Rectal smooth muscle tissue (tissue), 1 donor: ENCODE measurements at regions not wholly inside any gene's neighbourhood (a gene's known extent, or its start where the extent isn't known, plus 50 kb on each side); places are given as distances from the start of the nearest gene placed in this dataset.

Source experiments
- H3K27ac ChIP-seq: one replicate; pipeline ENCODE4 v1.7.0; 2013; ENCODE audit warnings: low read depth, low read length, inconsistent platforms
- H3K27me3 ChIP-seq: one replicate; pipeline ENCODE4 v1.7.0; 2013; ENCODE audit warnings: low read length; ENCODE audit not compliant: control insufficient read depth, insufficient read depth
- H3K36me3 ChIP-seq: one replicate; pipeline ENCODE4 v1.7.0; 2013; ENCODE audit warnings: low read length; ENCODE audit not compliant: control insufficient read depth, insufficient read depth
- H3K4me1 ChIP-seq: one replicate; pipeline ENCODE4 v1.7.0; 2013; ENCODE audit warnings: low read length; ENCODE audit not compliant: control insufficient read depth, insufficient read depth
- H3K4me3 ChIP-seq: one replicate; pipeline ENCODE4 v1.7.0; 2013; ENCODE audit warnings: low read length
- H3K9ac ChIP-seq: one replicate; pipeline ENCODE4 v1.7.0; 2013; ENCODE audit warnings: low read length

GRCh38 chr7:376306-377079 is 86.5 kb downstream of the FOXL3 start:
- Histone ChIP-seq H3K27ac (no peak overlapping the region), H3K4me1 (no peaks in the 10 kb centered on the region), H3K27me3 (peaks cover 3% of the 10 kb centered on the region), H3K9ac (no peak overlapping the region), H3K36me3 (no peaks in the 10 kb centered on the region), H3K4me3 (no peak overlapping the region)

DNA sequence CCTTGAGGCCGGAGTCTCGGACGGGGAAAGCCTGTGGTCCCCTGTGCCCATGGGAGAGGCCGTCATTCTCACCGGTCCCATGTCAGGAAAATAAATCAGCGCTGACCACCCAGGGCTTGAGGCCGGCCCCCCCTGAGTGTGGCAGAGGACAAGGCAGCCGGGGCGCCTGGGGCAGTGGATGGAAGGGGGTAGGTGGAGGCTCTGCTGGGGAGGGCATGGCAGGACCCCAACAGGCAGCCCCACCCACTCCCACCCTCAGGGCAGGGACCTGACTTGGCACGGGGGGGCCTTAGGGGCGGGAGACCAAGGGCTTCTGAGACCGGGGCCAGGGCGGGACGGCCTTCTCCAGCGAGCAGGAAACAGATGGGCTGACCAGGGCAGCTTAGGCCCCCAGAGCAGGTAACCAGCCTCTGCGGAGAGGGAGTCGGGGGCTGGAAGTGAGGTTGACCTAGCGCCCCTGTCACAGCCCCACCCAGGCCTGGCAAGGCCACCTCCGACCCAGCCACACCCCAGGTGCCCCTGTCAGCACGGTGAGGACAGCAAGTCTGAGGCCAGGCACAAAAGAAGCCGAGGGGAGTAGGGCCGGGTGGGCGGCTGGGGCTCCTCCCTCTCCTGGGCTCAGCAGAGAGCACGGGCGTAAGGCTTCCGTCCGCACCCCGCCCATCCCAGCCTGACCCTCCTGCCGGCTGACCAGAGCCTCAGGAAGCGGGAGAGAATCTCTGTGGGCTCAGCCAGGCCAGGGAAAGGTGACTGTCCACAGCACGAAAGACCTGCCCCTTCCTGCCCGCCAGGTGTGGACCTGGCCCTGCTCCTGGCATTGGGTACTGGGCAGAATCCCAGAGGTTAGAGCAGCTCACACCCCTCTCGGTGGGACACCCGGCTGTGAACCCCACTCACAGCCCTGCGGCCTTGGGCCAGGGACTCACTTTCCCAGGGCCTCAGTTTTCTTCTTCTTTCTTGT is 87.4 kb downstream of the FOXL3 start:
- H3K36me3 ChIP-seq: no peaks in the 10 kb centered on the region
- H3K27me3 ChIP-seq: peaks cover 3% of the 10 kb centered on the region
- no peak overlapping the region for H3K9ac ChIP-seq
- H3K27ac ChIP-seq: no peak overlapping the region
- no peaks in the 10 kb centered on the region for H3K4me1 ChIP-seq
- H3K4me3 ChIP-seq: no peak overlapping the region

DNA sequence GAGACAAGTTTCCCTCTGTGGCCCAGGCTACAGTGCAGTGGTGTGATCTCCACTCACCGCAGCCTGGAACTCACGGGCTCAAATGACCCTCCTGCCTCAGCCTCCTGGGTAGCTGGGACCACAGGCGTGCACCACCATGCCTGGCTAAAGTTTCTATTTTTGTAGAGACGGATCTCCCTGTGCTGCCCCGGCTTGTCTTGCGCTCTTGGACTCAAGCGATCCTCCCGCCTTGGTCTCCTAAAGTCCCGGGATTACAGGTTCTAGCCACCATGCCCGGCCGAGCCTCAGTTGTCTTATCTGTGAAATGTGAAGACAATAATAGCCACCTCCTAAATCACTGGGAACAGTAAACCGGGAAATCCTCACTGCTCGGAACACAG is 88.1 kb downstream of the FOXL3 start:
- H3K4me1 ChIP-seq: no peaks in the 10 kb centered on the region
- no peak overlapping the region for H3K4me3 ChIP-seq
- peaks cover 3% of the 10 kb centered on the region for H3K27me3 ChIP-seq
- no peaks in the 10 kb centered on the region for H3K36me3 ChIP-seq
- no peak overlapping the region for H3K27ac ChIP-seq
- no peak overlapping the region for H3K9ac ChIP-seq

DNA sequence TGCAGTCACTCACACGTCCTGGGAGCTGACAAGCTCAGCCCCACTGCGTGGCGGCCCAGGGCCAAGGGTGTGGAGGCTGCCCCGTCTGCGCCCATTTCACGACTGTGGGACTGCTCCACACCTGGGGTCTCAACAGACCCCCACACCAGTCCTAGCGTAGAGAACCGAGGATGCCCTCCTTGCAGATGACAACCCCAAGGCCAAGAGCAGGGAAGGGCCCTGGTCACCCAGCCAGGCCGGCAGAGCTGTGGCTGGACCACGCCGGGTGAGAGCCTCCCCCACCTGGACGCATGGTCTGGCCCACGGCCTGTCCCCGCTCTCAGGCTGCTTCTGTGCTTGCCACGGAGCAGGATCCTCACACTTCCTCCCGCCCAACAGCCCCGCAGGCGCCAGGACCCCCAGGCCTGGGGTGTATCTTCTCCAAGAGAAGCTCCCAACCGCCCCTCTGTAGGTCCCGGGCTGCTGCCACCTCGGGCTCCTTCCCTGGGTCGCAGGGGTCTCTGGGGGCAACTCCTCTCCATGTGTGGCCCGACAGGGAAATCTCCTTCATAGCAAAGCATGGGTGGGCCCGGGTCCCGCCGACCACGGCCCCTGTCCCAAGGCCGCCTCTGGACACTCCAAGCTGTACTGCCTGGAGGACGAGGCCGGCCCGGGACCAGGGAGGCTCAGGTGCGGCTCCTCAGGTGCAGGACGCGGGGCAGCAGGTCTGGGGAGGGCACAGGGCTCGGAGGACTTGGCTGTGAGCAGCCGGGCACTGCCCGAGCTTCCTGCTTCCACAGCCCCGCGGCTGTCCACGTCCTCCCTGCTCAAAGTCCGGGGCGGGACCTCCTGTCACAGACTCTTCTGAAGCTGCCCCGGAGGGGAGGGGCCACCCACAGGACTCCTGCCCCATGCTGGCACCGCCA is 88.8 kb downstream of the FOXL3 start:
- no peaks in the 10 kb centered on the region for H3K4me1 ChIP-seq
- no peaks in the 10 kb centered on the region for H3K36me3 ChIP-seq
- H3K27ac ChIP-seq: no peak overlapping the region
- peaks cover 3% of the 10 kb centered on the region for H3K27me3 ChIP-seq
- peak overlapping the region; percentile 58 for H3K4me3 ChIP-seq
- H3K9ac ChIP-seq: no peak overlapping the region

GRCh38 chr7:379456-380138 is 89.6 kb downstream of the FOXL3 start:
- H3K4me1 ChIP-seq: no peaks in the 10 kb centered on the region
- no peak overlapping the region for H3K9ac ChIP-seq
- peak overlapping the region; percentile 58 for H3K4me3 ChIP-seq
- peaks cover 3% of the 10 kb centered on the region for H3K27me3 ChIP-seq
- no peaks in the 10 kb centered on the region for H3K36me3 ChIP-seq
- no peak overlapping the region for H3K27ac ChIP-seq

DNA sequence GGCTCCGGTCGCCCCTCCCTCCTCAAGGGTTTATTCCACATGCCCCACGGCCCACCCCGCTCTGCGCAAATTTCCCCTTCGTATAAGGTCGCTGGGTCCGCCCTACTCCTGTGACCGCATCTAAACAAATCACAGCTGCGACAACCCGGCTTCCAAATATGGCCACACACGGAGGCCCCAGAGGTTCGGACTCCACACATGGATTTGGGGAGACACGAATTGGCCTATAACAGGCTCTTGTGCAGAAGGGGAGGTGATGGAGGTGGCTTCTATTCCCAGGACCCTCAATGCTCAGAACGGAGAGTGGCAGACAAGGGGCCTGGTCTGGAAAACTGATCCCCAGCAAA is 90.1 kb downstream of the FOXL3 start:
- H3K4me3 ChIP-seq: peak overlapping the region; percentile 58
- H3K4me1 ChIP-seq: no peaks in the 10 kb centered on the region
- no peak overlapping the region for H3K9ac ChIP-seq

GRCh38 chr7:380711-381210 is 90.8 kb downstream of the FOXL3 start:
- no peaks in the 10 kb centered on the region for H3K4me1 ChIP-seq
- peaks cover 3% of the 10 kb centered on the region for H3K27me3 ChIP-seq

More for the DNA sequence above, 90.1 kb downstream of the FOXL3 start:
- Histone ChIP-seq H3K27me3 (peaks cover 3% of the 10 kb centered on the region), H3K36me3 (no peaks in the 10 kb centered on the region), H3K27ac (no peak overlapping the region)

GRCh38 chr7:381211-382042 is 91.5 kb downstream of the FOXL3 start:
- Histone ChIP-seq H3K4me3 (no peak overlapping the region), H3K27ac (no peak overlapping the region), H3K4me1 (no peaks in the 10 kb centered on the region), H3K27me3 (peaks cover 3% of the 10 kb centered on the region), H3K36me3 (no peaks in the 10 kb centered on the region), H3K9ac (no peak overlapping the region)

More at GRCh38 chr7:380711-381210, 90.8 kb downstream of the FOXL3 start:
- Histone ChIP-seq H3K4me3 (no peak overlapping the region), H3K9ac (no peak overlapping the region), H3K36me3 (no peaks in the 10 kb centered on the region), H3K27ac (no peak overlapping the region)

- Histone ChIP-seq H3K27me3 (peaks cover 3% of the 10 kb centered on the region), H3K4me1 (no peaks in the 10 kb centered on the region), H3K9ac (no peak overlapping the region), H3K27ac (no peak overlapping the region), H3K36me3 (no peaks in the 10 kb centered on the region), H3K4me3 (no peak overlapping the region)
Measured at GRCh38 chr7:382043-382400, 92.1 kb downstream of the FOXL3 start.

DNA sequence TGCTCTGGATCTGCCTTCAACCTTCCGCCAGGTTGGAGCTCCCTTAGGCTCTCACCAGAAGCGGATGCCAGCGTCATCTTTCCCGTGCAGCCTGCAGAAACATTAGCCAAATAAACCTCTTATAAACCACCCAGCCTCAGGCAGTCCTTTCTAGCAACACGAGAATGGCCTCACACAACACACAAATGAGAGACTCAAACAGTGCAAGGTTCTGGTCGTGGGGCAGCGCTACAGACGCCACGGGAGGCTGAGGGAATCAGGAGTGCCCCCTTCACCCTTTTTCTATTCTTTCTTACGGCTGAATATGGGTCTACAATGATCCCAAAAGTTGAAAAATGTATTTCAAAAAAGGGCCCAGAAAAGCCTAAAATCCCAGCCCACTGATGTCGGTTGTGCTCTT is 96.4 kb downstream of the FOXL3 start:
- no peak overlapping the region for H3K27ac ChIP-seq
- no peaks in the 10 kb centered on the region for H3K36me3 ChIP-seq
- no peaks in the 10 kb centered on the region for H3K4me1 ChIP-seq
- H3K27me3 ChIP-seq: no peaks in the 10 kb centered on the region
- no peak overlapping the region for H3K4me3 ChIP-seq
- H3K9ac ChIP-seq: no peak overlapping the region
